IPS-20b (cell line): ENCODE measurements at regions not wholly inside any gene's neighbourhood (a gene's known extent, or its start where the extent isn't known, plus 50 kb on each side); places are given as distances from the start of the nearest gene placed in this dataset.

Experiments
- H3K27ac ChIP-seq: one replicate; pipeline ENCODE4 v1.5.1; 2013; ENCODE audit warnings: low read length
- H3K27me3 ChIP-seq: 2 replicates; pipeline ENCODE4 v1.6.1; 2013; ENCODE audit warnings: mild to moderate bottlenecking, low read length, inconsistent platforms; ENCODE audit not compliant: insufficient read depth
- H3K36me3 ChIP-seq: 2 replicates; pipeline ENCODE4 v1.6.1; 2013; ENCODE audit warnings: low read depth, mild to moderate bottlenecking, inconsistent platforms, low read length, moderate library complexity; ENCODE audit not compliant: insufficient read depth
- H3K4me1 ChIP-seq: 2 replicates; pipeline ENCODE4 v1.6.1; 2013; ENCODE audit warnings: mild to moderate bottlenecking, control low read depth, inconsistent platforms, low read length, moderate library complexity; ENCODE audit not compliant: insufficient read depth
- H3K4me3 ChIP-seq: 2 replicates; pipeline ENCODE4 v1.5.1; 2013; ENCODE audit warnings: mild to moderate bottlenecking, low read length, inconsistent platforms
- H3K9ac ChIP-seq: 2 replicates; pipeline ENCODE4 v1.6.1; 2013; ENCODE audit warnings: low read depth, mild to moderate bottlenecking, inconsistent platforms, low read length, moderate library complexity
- H3K9me3 ChIP-seq: 2 replicates; pipeline ENCODE4 v1.6.1; 2013; ENCODE audit warnings: mild to moderate bottlenecking, low read depth, low read length, inconsistent platforms; ENCODE audit not compliant: insufficient read depth

GRCh38 chr7:33809228-33809627 lies 96.1 kb upstream of the BMPER start:
- H3K27ac ChIP-seq: no peak overlapping the region

GRCh38 chr7:33810356-33810755 lies 95.0 kb upstream of the BMPER start:
- Histone ChIP-seq H3K36me3 (no peaks in the 10 kb centered on the region), H3K9me3 (no peaks in the 10 kb centered on the region)

More at GRCh38 chr7:33809228-33809627, 96.1 kb upstream of the BMPER start:
- Histone ChIP-seq H3K4me1 (no peaks in the 10 kb centered on the region), H3K9me3 (no peaks in the 10 kb centered on the region), H3K27me3 (no peaks in the 10 kb centered on the region), H3K4me3 (no peak overlapping the region), H3K9ac (no peak overlapping the region), H3K36me3 (no peaks in the 10 kb centered on the region)

GRCh38 chr7:33813331-33813730 lies 92.0 kb upstream of the BMPER start:
- Histone ChIP-seq H3K36me3 (no peaks in the 10 kb centered on the region), H3K9me3 (no peaks in the 10 kb centered on the region), H3K4me1 (no peaks in the 10 kb centered on the region), H3K9ac (no peak overlapping the region), H3K27ac (no peak overlapping the region), H3K27me3 (no peaks in the 10 kb centered on the region), H3K4me3 (no peak overlapping the region)

More at GRCh38 chr7:33810356-33810755, 95.0 kb upstream of the BMPER start:
- Histone ChIP-seq H3K4me1 (no peaks in the 10 kb centered on the region), H3K9ac (no peak overlapping the region), H3K27me3 (no peaks in the 10 kb centered on the region), H3K4me3 (no peak overlapping the region), H3K27ac (no peak overlapping the region)

GRCh38 chr7:33814400-33814799 lies 90.9 kb upstream of the BMPER start:
- Histone ChIP-seq H3K4me1 (no peaks in the 10 kb centered on the region), H3K9me3 (no peaks in the 10 kb centered on the region), H3K36me3 (no peaks in the 10 kb centered on the region), H3K9ac (no peak overlapping the region), H3K4me3 (no peak overlapping the region), H3K27me3 (no peaks in the 10 kb centered on the region), H3K27ac (no peak overlapping the region)

- no peaks in the 10 kb centered on the region for H3K36me3 ChIP-seq
- no peaks in the 10 kb centered on the region for H3K27me3 ChIP-seq
- H3K9ac ChIP-seq: no peak overlapping the region
- H3K4me1 ChIP-seq: no peaks in the 10 kb centered on the region
- no peak overlapping the region for H3K4me3 ChIP-seq
- no peak overlapping the region for H3K27ac ChIP-seq
- H3K9me3 ChIP-seq: no peaks in the 10 kb centered on the region
Measured at GRCh38 chr7:33814936-33815335, 90.4 kb upstream of the BMPER start.

- no peaks in the 10 kb centered on the region for H3K36me3 ChIP-seq
- no peak overlapping the region for H3K4me3 ChIP-seq
- no peaks in the 10 kb centered on the region for H3K4me1 ChIP-seq
- no peak overlapping the region for H3K9ac ChIP-seq
- no peaks in the 10 kb centered on the region for H3K9me3 ChIP-seq
- H3K27me3 ChIP-seq: no peaks in the 10 kb centered on the region
- no peak overlapping the region for H3K27ac ChIP-seq
Measured at GRCh38 chr7:33815336-33815735, 90.0 kb upstream of the BMPER start.

- no peak overlapping the region for H3K4me3 ChIP-seq
- no peaks in the 10 kb centered on the region for H3K9me3 ChIP-seq
- no peaks in the 10 kb centered on the region for H3K36me3 ChIP-seq
- no peaks in the 10 kb centered on the region for H3K4me1 ChIP-seq
- no peak overlapping the region for H3K9ac ChIP-seq
- H3K27ac ChIP-seq: no peak overlapping the region
- no peaks in the 10 kb centered on the region for H3K27me3 ChIP-seq
Measured at GRCh38 chr7:33816106-33816505, 89.2 kb upstream of the BMPER start.

GRCh38 chr7:33819658-33820057 lies 85.7 kb upstream of the BMPER start:
- Histone ChIP-seq H3K4me3 (no peak overlapping the region), H3K4me1 (no peaks in the 10 kb centered on the region)

GRCh38 chr7:33820206-33820605 lies 85.1 kb upstream of the BMPER start:
- Histone ChIP-seq H3K9me3 (no peaks in the 10 kb centered on the region), H3K27me3 (no peaks in the 10 kb centered on the region)

More at GRCh38 chr7:33819658-33820057, 85.7 kb upstream of the BMPER start:
- no peaks in the 10 kb centered on the region for H3K36me3 ChIP-seq
- H3K27ac ChIP-seq: no peak overlapping the region
- H3K9me3 ChIP-seq: no peaks in the 10 kb centered on the region
- no peak overlapping the region for H3K9ac ChIP-seq
- no peaks in the 10 kb centered on the region for H3K27me3 ChIP-seq

GRCh38 chr7:33821970-33822369 lies 83.4 kb upstream of the BMPER start:
- Histone ChIP-seq H3K27me3 (no peaks in the 10 kb centered on the region), H3K9me3 (no peaks in the 10 kb centered on the region), H3K4me3 (no peak overlapping the region), H3K9ac (no peak overlapping the region), H3K36me3 (no peaks in the 10 kb centered on the region), H3K4me1 (no peaks in the 10 kb centered on the region), H3K27ac (no peak overlapping the region)

More at GRCh38 chr7:33820206-33820605, 85.1 kb upstream of the BMPER start:
- H3K27ac ChIP-seq: no peak overlapping the region
- no peak overlapping the region for H3K4me3 ChIP-seq
- no peaks in the 10 kb centered on the region for H3K4me1 ChIP-seq
- H3K9ac ChIP-seq: no peak overlapping the region
- H3K36me3 ChIP-seq: no peaks in the 10 kb centered on the region

GRCh38 chr7:33823913-33824312 lies 81.4 kb upstream of the BMPER start:
- Histone ChIP-seq H3K9ac (no peak overlapping the region), H3K9me3 (no peaks in the 10 kb centered on the region), H3K27ac (no peak overlapping the region), H3K4me3 (no peak overlapping the region), H3K36me3 (no peaks in the 10 kb centered on the region), H3K4me1 (no peaks in the 10 kb centered on the region), H3K27me3 (no peaks in the 10 kb centered on the region)

GRCh38 chr7:33824911-33825459 lies 80.4 kb upstream of the BMPER start:
- no peak overlapping the region for H3K27ac ChIP-seq
- H3K9me3 ChIP-seq: no peaks in the 10 kb centered on the region
- H3K4me1 ChIP-seq: no peaks in the 10 kb centered on the region
- H3K27me3 ChIP-seq: no peaks in the 10 kb centered on the region
- H3K4me3 ChIP-seq: no peak overlapping the region
- H3K9ac ChIP-seq: no peak overlapping the region
- no peaks in the 10 kb centered on the region for H3K36me3 ChIP-seq
